Stomach smooth muscle (tissue), 2 donors: ENCODE measurements at regions not wholly inside any gene's neighbourhood (a gene's known extent, or its start where the extent isn't known, plus 50 kb on each side); places are given as distances from the start of the nearest gene placed in this dataset.

ENCODE experiments used
- H3K27ac ChIP-seq: one replicate; pipeline ENCODE4 v1.7.0; 2013; ENCODE audit warnings: mild to moderate bottlenecking, low read length, inconsistent platforms
- H3K27me3 ChIP-seq, 2 donors: one replicate each; pipeline ENCODE4 v1.7.0; 2013; ENCODE audit warnings: low read length in 2 of 2; ENCODE audit not compliant: insufficient read depth in 2 of 2, control insufficient read depth in 1 of 2
- H3K36me3 ChIP-seq, 2 donors: one replicate each; pipeline ENCODE4 v1.7.0; 2013; ENCODE audit warnings: low read length in 2 of 2; ENCODE audit not compliant: control insufficient read depth in 2 of 2, insufficient read depth in 2 of 2
- H3K4me1 ChIP-seq: one replicate; pipeline ENCODE4 v1.7.0; 2013; ENCODE audit warnings: low read length; ENCODE audit not compliant: control insufficient read depth, insufficient read depth
- H3K4me3 ChIP-seq, 2 donors: one replicate each; pipeline ENCODE4 v1.7.0; 2013; ENCODE audit warnings: low read length in 2 of 2
- H3K9ac ChIP-seq, 2 donors: one replicate each; pipeline ENCODE4 v1.7.0; 2013; ENCODE audit warnings: low read length in 2 of 2, mild to moderate bottlenecking in 1 of 2
- H3K9me3 ChIP-seq, 2 donors: one replicate each; pipeline ENCODE4 v1.7.0; 2013; ENCODE audit warnings: low read length in 2 of 2; ENCODE audit not compliant: control insufficient read depth in 2 of 2
- donor health status: healthy.
- donor health status: Pancreatic carcinoma.

DNA sequence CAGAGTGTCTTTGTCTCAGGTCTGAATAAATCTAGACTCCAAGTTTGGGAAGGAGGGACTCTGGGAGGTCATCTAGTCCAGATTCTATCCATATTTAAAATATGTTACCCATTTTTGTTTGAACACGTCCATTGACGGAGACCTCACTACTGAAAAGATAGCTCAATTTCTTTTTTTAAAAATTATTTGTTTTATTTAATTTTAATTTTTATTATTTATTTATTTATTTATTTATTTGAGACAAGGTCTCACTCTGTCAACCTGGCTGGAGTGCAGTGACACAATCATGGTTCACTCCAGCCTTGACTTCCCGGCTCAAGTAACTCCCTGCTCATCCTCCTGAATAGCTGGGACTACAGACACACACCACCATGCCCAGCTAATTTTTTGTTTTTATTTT lies 89.5 kb upstream of the SNX19 start:
- no peak overlapping the region for H3K27ac ChIP-seq
- H3K4me1 ChIP-seq, result no peaks in the 10 kb centered on the region
- no peaks in the 10 kb centered on the region for H3K9me3 ChIP-seq
- H3K9ac ChIP-seq, result no peak overlapping the region
- no peaks in the 10 kb centered on the region for H3K27me3 ChIP-seq
- H3K4me3 ChIP-seq, result no peak overlapping the region
- no peaks in the 10 kb centered on the region for H3K36me3 ChIP-seq

DNA sequence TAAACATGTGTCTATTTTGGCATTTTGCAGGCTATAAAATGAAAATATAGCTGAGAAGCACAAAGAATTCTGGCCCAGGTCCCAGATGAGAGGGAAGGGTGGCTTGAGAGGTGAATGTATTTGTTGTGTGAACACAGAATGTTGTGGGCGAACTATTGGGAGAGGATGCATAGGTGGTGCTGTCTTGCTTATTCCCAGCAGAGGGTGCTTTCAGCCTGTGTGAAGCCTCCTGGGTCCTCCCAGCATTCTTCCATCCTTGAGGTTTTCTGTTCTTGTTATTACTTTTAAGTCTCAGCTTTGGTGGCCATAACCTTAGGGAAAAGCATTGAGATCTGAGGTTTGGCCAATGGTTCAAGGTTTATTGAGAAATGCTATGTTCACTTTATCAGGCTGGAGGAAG lies 108.7 kb upstream of the SNX19 start:
- Histone ChIP-seq H3K4me3 (no peak overlapping the region), H3K9me3 (no peaks in the 10 kb centered on the region), H3K36me3 (no peaks in the 10 kb centered on the region), H3K4me1 (no peaks in the 10 kb centered on the region), H3K27ac (no peak overlapping the region), H3K27me3 (peaks cover 0 to 2% of the 10 kb centered on the region in 2 donors), H3K9ac (no peak overlapping the region)

DNA sequence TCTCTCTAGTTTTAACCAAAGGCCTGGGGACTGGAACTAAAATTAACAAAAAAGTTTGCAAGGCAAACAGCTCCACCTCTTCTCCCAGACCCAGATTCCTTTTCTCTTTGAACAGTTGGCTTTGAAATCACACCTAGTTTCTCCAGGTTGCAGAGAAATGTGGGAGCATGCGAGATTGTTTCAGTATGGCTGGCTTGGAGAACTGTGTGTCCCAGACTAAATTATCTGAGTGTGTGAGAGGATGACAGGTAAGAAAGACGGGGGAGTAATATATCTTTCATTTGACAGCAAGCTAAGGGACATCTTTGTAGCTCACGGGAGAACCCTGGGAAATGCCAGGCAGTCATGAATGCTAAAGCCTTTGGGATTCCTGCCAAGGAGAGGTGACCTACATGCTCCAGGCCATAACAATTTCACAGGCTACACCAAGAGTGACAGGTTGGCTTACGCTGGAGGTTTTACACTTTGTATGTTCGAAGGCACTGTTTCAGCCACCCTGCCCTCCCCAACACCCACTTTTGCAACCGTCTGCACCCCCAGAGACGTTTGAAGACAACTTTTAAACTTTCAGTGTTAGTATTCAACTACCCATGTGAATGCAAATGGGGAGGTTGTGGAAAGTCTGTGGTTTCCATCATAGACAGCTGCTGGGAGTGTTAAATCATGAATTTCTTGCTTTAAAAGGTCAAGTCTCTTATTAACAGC lies 109.3 kb upstream of the SNX19 start:
- Histone ChIP-seq H3K4me3 (no peak overlapping the region), H3K9me3 (no peaks in the 10 kb centered on the region), H3K27me3 (peaks cover 0 to 2% of the 10 kb centered on the region in 2 donors), H3K27ac (no peak overlapping the region), H3K4me1 (no peaks in the 10 kb centered on the region), H3K9ac (no peak overlapping the region), H3K36me3 (no peaks in the 10 kb centered on the region)

DNA sequence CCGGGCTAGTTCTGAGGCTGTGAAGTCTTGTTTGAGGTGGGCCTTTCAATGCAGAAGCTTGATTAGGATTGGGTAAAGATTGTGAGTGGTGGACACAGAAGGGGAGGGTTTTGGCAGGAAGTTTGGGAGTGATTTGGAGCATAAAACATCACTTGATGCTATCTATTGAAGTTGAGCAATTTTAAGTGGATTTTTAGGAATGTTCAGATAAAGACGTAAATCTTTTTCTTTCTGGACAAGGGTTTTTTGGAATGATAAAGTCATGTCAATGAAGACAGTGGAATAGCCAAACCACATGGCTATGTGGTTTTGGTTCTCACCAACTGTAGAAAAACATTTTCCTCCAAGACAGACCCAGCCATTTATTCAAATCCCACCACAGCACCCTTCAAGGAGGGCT lies 111.2 kb upstream of the SNX19 start:
- H3K27me3 ChIP-seq, result peaks cover 0 to 2% of the 10 kb centered on the region in 2 donors

DNA sequence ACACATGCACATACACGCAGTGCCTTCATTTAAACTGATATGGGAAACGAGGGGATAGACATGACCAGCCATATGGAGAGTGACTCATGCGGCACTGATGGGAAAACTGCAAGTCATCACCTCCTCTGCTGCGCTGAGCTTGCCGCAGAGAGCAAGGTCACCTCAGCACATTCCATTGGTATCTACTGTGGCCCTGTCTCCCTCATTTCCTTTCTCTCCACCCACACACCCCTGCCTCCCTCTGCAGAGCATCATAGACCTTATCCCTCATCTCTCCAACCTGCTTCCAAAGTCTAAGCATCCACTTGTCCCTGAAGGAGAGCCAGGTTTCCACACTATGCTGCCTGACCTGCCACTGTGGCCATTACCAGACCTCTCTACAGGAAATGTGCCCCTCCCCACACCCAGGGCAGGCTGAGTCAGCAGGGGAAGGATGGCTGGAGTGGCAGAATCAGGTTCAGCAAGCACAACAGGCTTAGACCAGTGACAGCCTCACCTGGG lies 116.9 kb upstream of the SNX19 start:
- H3K27me3 ChIP-seq, result peaks cover 5% of the 10 kb centered on the region in 2 donors
- no peaks in the 10 kb centered on the region for H3K9me3 ChIP-seq
- no peak overlapping the region for H3K9ac ChIP-seq
- no peaks in the 10 kb centered on the region for H3K4me1 ChIP-seq
- no peak overlapping the region for H3K27ac ChIP-seq
- no peaks in the 10 kb centered on the region for H3K36me3 ChIP-seq
- no peak overlapping the region for H3K4me3 ChIP-seq

More for the DNA sequence above, 111.2 kb upstream of the SNX19 start:
- H3K4me1 ChIP-seq, result no peaks in the 10 kb centered on the region
- H3K9ac ChIP-seq, result no peak overlapping the region
- no peaks in the 10 kb centered on the region for H3K9me3 ChIP-seq
- no peak overlapping the region for H3K27ac ChIP-seq
- H3K36me3 ChIP-seq, result no peaks in the 10 kb centered on the region
- no peak overlapping the region for H3K4me3 ChIP-seq

DNA sequence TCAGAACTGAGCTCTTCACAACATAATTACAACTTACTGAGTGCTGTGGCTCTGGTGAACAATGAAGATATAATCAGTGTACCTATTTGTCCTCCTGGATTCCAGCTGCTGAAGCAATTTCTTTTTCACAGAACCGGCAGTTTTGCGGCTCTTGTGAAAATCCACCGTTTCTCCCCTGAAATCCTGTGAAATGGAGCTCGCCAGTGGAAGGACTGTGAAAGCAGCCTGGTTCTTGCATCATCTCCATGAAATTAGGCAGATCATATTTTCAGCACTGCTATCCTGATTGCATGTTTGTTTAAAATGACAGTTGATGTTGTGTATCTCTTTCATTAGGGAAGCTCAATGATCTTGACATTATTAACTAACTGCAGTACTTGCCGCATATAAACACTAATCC lies 120.2 kb upstream of the SNX19 start:
- no peak overlapping the region for H3K4me3 ChIP-seq
- no peak overlapping the region for H3K27ac ChIP-seq
- H3K9ac ChIP-seq, result no peak overlapping the region
- no peaks in the 10 kb centered on the region for H3K36me3 ChIP-seq
- peaks cover 3 to 5% of the 10 kb centered on the region in 2 donors for H3K27me3 ChIP-seq
- no peaks in the 10 kb centered on the region for H3K4me1 ChIP-seq
- no peaks in the 10 kb centered on the region for H3K9me3 ChIP-seq

DNA sequence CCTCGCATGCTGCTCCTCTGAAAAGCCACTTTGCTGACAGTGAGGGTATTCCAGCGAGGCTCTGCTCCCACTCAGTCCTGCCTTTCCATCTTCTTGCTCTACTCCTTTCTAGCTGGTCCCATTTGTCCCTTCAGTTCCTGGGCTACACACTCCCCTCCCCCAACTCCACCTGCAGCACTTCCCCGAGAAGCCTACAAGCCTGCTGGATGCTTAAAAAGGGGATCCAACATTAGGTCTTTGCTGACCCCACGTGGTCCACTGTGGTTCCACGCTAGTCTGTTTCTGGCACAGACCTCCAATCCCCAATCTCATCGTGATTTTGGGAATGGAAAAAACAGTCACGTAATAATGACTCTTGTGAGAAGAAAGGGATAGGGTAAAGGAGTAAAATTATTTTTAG lies 121.6 kb upstream of the SNX19 start:
- Histone ChIP-seq H3K4me1 (no peaks in the 10 kb centered on the region), H3K27ac (no peak overlapping the region), H3K4me3 (no peak overlapping the region), H3K27me3 (peaks cover 3 to 5% of the 10 kb centered on the region in 2 donors), H3K9me3 (no peaks in the 10 kb centered on the region), H3K9ac (no peak overlapping the region), H3K36me3 (no peaks in the 10 kb centered on the region)

DNA sequence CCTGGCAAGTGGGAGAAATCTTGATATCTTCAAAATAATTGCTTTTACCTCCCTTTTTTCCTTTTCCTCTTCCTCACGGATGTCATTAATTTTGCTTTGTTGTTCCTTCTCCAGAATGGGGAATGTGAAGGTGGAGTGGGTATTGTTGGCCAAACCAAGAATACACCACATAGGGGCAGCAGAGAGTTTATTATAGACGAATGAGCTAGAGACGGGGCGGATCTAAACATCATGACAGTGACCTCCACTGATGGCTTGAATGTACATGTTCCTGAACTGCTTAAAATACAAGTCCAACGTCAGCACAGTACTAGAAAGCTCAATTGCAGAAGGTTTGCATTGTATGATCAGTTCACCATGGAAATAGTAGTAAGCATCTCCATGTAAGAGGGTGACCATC lies 122.3 kb upstream of the SNX19 start:
- Histone ChIP-seq H3K27ac (no peak overlapping the region), H3K4me3 (no peak overlapping the region), H3K4me1 (no peaks in the 10 kb centered on the region), H3K27me3 (peaks cover 3 to 5% of the 10 kb centered on the region in 2 donors), H3K9me3 (no peaks in the 10 kb centered on the region), H3K9ac (no peak overlapping the region), H3K36me3 (no peaks in the 10 kb centered on the region)

DNA sequence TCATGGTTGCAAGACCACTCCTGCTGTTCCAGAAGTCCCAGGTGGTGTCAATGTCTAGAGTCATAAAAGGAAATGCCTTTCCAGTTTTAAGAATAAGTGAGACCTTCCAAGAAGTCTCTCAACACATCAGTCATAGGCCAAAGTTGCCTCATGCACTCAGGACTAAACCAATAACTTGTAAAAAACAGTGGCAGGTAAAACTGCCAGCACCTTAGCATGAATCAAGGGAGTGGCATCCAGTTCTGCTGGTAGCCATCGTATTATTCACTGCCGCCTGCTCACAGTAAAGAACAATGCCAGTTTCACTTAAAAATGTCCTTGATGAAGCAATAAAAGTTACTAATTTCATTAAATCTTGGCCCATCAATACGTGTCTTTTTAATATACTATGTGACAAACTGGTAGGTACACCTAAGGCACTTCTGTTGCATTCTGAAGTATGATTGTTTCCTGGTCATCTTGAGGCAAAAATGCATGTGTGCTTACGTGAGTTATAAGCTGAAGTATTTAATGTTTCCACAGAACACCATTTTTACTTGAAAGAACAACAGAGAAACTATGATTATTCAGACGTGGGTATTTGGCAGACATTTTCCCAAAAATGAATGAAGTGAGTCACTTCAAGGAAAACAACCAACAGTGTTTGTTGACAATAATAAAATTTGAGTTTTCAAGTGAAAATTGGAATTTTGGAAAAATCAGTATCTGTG lies 125.2 kb upstream of the SNX19 start:
- no peaks in the 10 kb centered on the region for H3K9me3 ChIP-seq
- no peaks in the 10 kb centered on the region for H3K4me1 ChIP-seq
- H3K27ac ChIP-seq, result no peak overlapping the region
- peaks cover 5 to 6% of the 10 kb centered on the region in 2 donors for H3K27me3 ChIP-seq
- no peak overlapping the region for H3K9ac ChIP-seq
- no peak overlapping the region for H3K4me3 ChIP-seq
- no peaks in the 10 kb centered on the region for H3K36me3 ChIP-seq

DNA sequence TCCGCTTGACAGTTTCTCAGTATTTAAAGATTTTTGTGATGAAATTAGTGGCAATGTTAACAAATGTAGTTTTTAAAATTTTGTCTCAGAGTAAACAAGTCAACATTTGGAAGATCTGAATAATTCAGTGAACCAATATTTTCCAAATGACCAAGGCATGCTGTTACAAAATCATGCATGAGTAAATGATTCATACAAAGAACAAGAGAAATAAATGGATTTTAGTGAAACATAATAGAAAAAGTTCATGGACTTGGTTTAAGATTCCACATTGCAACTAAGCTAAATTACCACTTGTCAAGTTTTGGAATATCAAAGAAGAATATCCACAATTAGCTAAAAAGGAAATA lies 125.7 kb upstream of the SNX19 start:
- Histone ChIP-seq H3K4me3 (no peak overlapping the region), H3K9me3 (no peaks in the 10 kb centered on the region), H3K27ac (no peak overlapping the region), H3K4me1 (no peaks in the 10 kb centered on the region), H3K36me3 (no peaks in the 10 kb centered on the region), H3K9ac (no peak overlapping the region), H3K27me3 (peaks cover 6 to 7% of the 10 kb centered on the region in 2 donors)

DNA sequence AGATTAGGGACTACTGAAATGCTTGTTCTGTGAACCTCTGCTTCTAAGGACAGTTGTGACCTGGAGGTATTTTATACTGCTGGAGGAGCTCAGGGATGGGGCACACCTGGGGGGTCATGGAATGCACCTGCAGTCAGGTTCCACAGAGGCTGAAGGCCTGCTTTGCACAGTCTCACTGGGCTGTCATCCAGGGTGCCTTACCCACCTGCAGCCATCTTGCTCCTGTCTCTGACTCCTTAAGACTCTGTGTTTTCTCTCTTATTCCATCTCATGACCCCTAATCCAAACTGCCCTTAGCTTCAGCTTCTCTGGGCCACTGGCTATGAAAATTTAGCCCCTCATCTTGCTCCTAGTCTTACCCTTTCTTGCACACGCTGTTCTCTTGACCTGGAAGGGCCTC lies 127.0 kb upstream of the SNX19 start:
- no peak overlapping the region for H3K4me3 ChIP-seq
- peaks cover 3 to 6% of the 10 kb centered on the region in 2 donors for H3K27me3 ChIP-seq
- no peaks in the 10 kb centered on the region for H3K4me1 ChIP-seq
- no peaks in the 10 kb centered on the region for H3K36me3 ChIP-seq
- peaks cover 0 to 3% of the 10 kb centered on the region in 2 donors for H3K9me3 ChIP-seq
- H3K27ac ChIP-seq, result no peak overlapping the region
- H3K9ac ChIP-seq, result no peak overlapping the region
